ENCODE measurements at regions not wholly inside any gene's neighbourhood (a gene's known extent, or its start where the extent isn't known, plus 50 kb on each side); places are given as distances from the start of the nearest gene placed in this dataset.

GRCh38 chr4:144304025-144304424 lies 163.5 kb upstream of the GYPA start:
- no peak for DNase-seq

GRCh38 chr4:144310535-144310934 lies 170.0 kb upstream of the GYPA start:
- DNase-seq, result no peak

- no peak for DNase-seq
Measured at GRCh38 chr4:144313370-144313769, 172.9 kb upstream of the GYPA start.

GRCh38 chr4:144316869-144317268 lies 176.4 kb upstream of the GYPA start:
- no peak for DNase-seq

GRCh38 chr4:144318797-144319196 lies 178.3 kb upstream of the GYPA start:
- DNase-seq, result no peak

- DNase-seq, result no peak
Measured at GRCh38 chr4:144336633-144337032, 196.1 kb upstream of the GYPA start.

GRCh38 chr4:144338148-144338547 lies 197.6 kb upstream of the GYPA start:
- peak; percentile 52 for DNase-seq

GRCh38 chr4:144338834-144339233 lies 198.3 kb upstream of the GYPA start:
- no peak for DNase-seq

- no peak for DNase-seq
Measured at GRCh38 chr4:144340931-144341330, 200.4 kb upstream of the GYPA start.

GRCh38 chr4:144342949-144343760 lies 202.6 kb upstream of the GYPA start:
- DNase-seq, result no peak

GRCh38 chr4:144347121-144347520 lies 206.6 kb upstream of the GYPA start:
- no peak for DNase-seq

- DNase-seq, result no peak
Measured at GRCh38 chr4:144350706-144351105, 210.2 kb upstream of the GYPA start.

GRCh38 chr4:144351306-144351705 lies 210.8 kb upstream of the GYPA start:
- DNase-seq, result no peak

GRCh38 chr4:144353292-144353691 lies 212.8 kb upstream of the GYPA start:
- no peak for DNase-seq

- DNase-seq, result peak; percentile 12
Measured at GRCh38 chr4:144355811-144356757, 215.6 kb upstream of the GYPA start.

- DNase-seq, result no peak
Measured at GRCh38 chr4:144356941-144357381, 216.4 kb upstream of the GYPA start.

- DNase-seq, result no peak
Measured at GRCh38 chr4:144357975-144358374, 217.5 kb upstream of the GYPA start.

- DNase-seq, result no peak
Measured at GRCh38 chr4:144360146-144360793, 219.8 kb upstream of the GYPA start.

- no peak for DNase-seq
Measured at GRCh38 chr4:144362366-144362765, 221.8 kb upstream of the GYPA start.

GRCh38 chr4:144363890-144364289 lies 223.4 kb upstream of the GYPA start:
- no peak for DNase-seq

GRCh38 chr4:144366425-144366824 lies 225.9 kb upstream of the GYPA start:
- no peak for DNase-seq

GRCh38 chr4:144371485-144371884 lies 231.0 kb upstream of the GYPA start:
- DNase-seq, result no peak

GRCh38 chr4:144374065-144374464 lies 233.5 kb upstream of the GYPA start:
- no peak for DNase-seq
